Urinary bladder (tissue), 3 donors: ENCODE measurements at regions not wholly inside any gene's neighbourhood (a gene's known extent, or its start where the extent isn't known, plus 50 kb on each side); places are given as distances from the start of the nearest gene placed in this dataset.
"Not testable (repeated sequence)": the region's sequence is repeated elsewhere in the genome, so short reads cannot be mapped to it uniquely, and the experiment has no call there.

Experiments used
- DNase-seq: peaks from one replicate; pipeline ENCODE4 v3.0.0-alpha.2; 2015; ENCODE audit errors: extremely low spot score
- H3K27ac ChIP-seq: one replicate; pipeline ENCODE4 v1.5.1; 2013; ENCODE audit warnings: low read depth, mild to moderate bottlenecking, moderate library complexity
- H3K36me3 ChIP-seq: one replicate; pipeline ENCODE4 v1.6.1; 2013; ENCODE audit warnings: mild to moderate bottlenecking, moderate library complexity; ENCODE audit not compliant: insufficient read depth
- H3K4me1 ChIP-seq: one replicate; pipeline ENCODE4 v1.6.1; 2013; ENCODE audit warnings: mild to moderate bottlenecking, moderate library complexity; ENCODE audit not compliant: insufficient read depth
- H3K4me3 ChIP-seq: one replicate; pipeline ENCODE4 v1.5.1; 2013; ENCODE audit warnings: low read depth, low read length
- WGBS: extraction: QIAGEN DNeasy Blood & Tissue Kit; methylation state at CpG from one replicate; pipeline ENCODE4 v1.1.7; 2013; 5-methylcytosine and 5-hydroxymethylcytosine counted together
- donor health status: healthy with polysubstance abuse.
- donor health status: healthy.

- 96% methylated on average over 4 of the region's 4 CpGs for WGBS
- no peaks in the 10 kb centered on the region for H3K4me1 ChIP-seq
- H3K4me3 ChIP-seq: no peak overlapping the region
- no peaks in the 10 kb centered on the region for H3K36me3 ChIP-seq
- H3K27ac ChIP-seq: no peak overlapping the region
- no peak for DNase-seq
Observed at GRCh38 chr16:65272699-65273414, 151.0 kb upstream of the CDH11 start.

- WGBS: 45% methylated on average over 1 of the region's 1 CpG
Observed at GRCh38 chr16:65271996-65272395, 150.1 kb upstream of the CDH11 start.

GRCh38 chr16:65268331-65268730 is 146.5 kb upstream of the CDH11 start:
- Histone ChIP-seq H3K27ac (no peak overlapping the region), H3K4me3 (no peak overlapping the region), H3K36me3 (no peaks in the 10 kb centered on the region), H3K4me1 (no peaks in the 10 kb centered on the region)
- WGBS: 60% methylated on average over 1 of the region's 1 CpG
- DNase-seq: no peak

More at GRCh38 chr16:65271996-65272395, 150.1 kb upstream of the CDH11 start:
- Histone ChIP-seq H3K4me3 (no peak overlapping the region), H3K36me3 (no peaks in the 10 kb centered on the region), H3K27ac (no peak overlapping the region), H3K4me1 (no peaks in the 10 kb centered on the region)
- DNase-seq: no peak

- DNase-seq: no peak
- no peaks in the 10 kb centered on the region for H3K4me1 ChIP-seq
- H3K27ac ChIP-seq: no peak overlapping the region
- H3K4me3 ChIP-seq: no peak overlapping the region
- WGBS: 99% methylated on average over 1 of the region's 1 CpG
- no peaks in the 10 kb centered on the region for H3K36me3 ChIP-seq
Observed at GRCh38 chr16:65263896-65264295, 142.0 kb upstream of the CDH11 start.

GRCh38 chr16:65260746-65261145 is 138.9 kb upstream of the CDH11 start:
- H3K4me3 ChIP-seq: no peak overlapping the region
- WGBS: 93% methylated on average over 1 of the region's 1 CpG
- DNase-seq: no peak
- no peak overlapping the region for H3K27ac ChIP-seq
- no peaks in the 10 kb centered on the region for H3K36me3 ChIP-seq
- no peaks in the 10 kb centered on the region for H3K4me1 ChIP-seq

GRCh38 chr16:65254144-65254543 is 132.3 kb upstream of the CDH11 start:
- Histone ChIP-seq H3K27ac (no peak overlapping the region), H3K36me3 (no peaks in the 10 kb centered on the region), H3K4me1 (no peaks in the 10 kb centered on the region), H3K4me3 (no peak overlapping the region)
- 76% methylated on average over 1 of the region's 1 CpG for WGBS
- no peak for DNase-seq

- Histone ChIP-seq H3K4me1 (no peaks in the 10 kb centered on the region), H3K4me3 (no peak overlapping the region), H3K36me3 (no peaks in the 10 kb centered on the region), H3K27ac (no peak overlapping the region)
- 33% methylated on average over 8 of the region's 8 CpGs for WGBS
- peak; percentile 8 for DNase-seq
Observed at GRCh38 chr16:65249768-65250167, 127.9 kb upstream of the CDH11 start.

- Histone ChIP-seq H3K4me1 (no peaks in the 10 kb centered on the region), H3K36me3 (no peaks in the 10 kb centered on the region), H3K27ac (no peak overlapping the region), H3K4me3 (no peak overlapping the region)
- WGBS: 63% methylated on average over 2 of the region's 2 CpGs
- DNase-seq: no peak
Observed at GRCh38 chr16:65244787-65245186, 122.9 kb upstream of the CDH11 start.

- Histone ChIP-seq H3K27ac (no peak overlapping the region), H3K4me1 (no peaks in the 10 kb centered on the region), H3K4me3 (no peak overlapping the region), H3K36me3 (no peaks in the 10 kb centered on the region)
- no peak for DNase-seq
- WGBS: 86% methylated on average over 9 of the region's 9 CpGs
Observed at GRCh38 chr16:65235339-65236177, 113.7 kb upstream of the CDH11 start.

- H3K36me3 ChIP-seq, H3K4me3 ChIP-seq, DNase-seq, H3K4me1 ChIP-seq, H3K27ac ChIP-seq: not testable (repeated sequence)
- 92% methylated on average over 16 of the region's 16 CpGs for WGBS
Observed at GRCh38 chr16:65234721-65235320, 113.0 kb upstream of the CDH11 start.

- H3K27ac ChIP-seq: no peak overlapping the region
- H3K4me1 ChIP-seq: no peaks in the 10 kb centered on the region
- no peak overlapping the region for H3K4me3 ChIP-seq
- no peak for DNase-seq
- no peaks in the 10 kb centered on the region for H3K36me3 ChIP-seq
- 78% methylated on average over 3 of the region's 3 CpGs for WGBS
Observed at GRCh38 chr16:65229191-65229662, 107.4 kb upstream of the CDH11 start.

GRCh38 chr16:65227150-65227835 is 105.4 kb upstream of the CDH11 start:
- no peak overlapping the region for H3K27ac ChIP-seq
- no peak for DNase-seq
- H3K36me3 ChIP-seq: no peaks in the 10 kb centered on the region
- H3K4me1 ChIP-seq: no peaks in the 10 kb centered on the region
- WGBS: 96% methylated on average over 1 of the region's 1 CpG
- no peak overlapping the region for H3K4me3 ChIP-seq

- Histone ChIP-seq H3K4me3 (no peak overlapping the region), H3K27ac (no peak overlapping the region), H3K4me1 (no peaks in the 10 kb centered on the region), H3K36me3 (no peaks in the 10 kb centered on the region)
- no peak for DNase-seq
- WGBS: 90% methylated on average over 1 of the region's 1 CpG
Observed at GRCh38 chr16:65226077-65226476, 104.2 kb upstream of the CDH11 start.
